NCI-H1930 (cell line): ENCODE measurements at regions not wholly inside any gene's neighbourhood (a gene's known extent, or its start where the extent isn't known, plus 50 kb on each side); places are given as distances from the start of the nearest gene placed in this dataset.
"Not testable (repeated sequence)": the region's sequence is repeated elsewhere in the genome, so short reads cannot be mapped to it uniquely, and the experiment has no call there.

Source experiments
- DNase-seq, 2 experiments: peaks; one replicate each; lab custom pipeline; 2025; lab: John Stamatoyannopoulos, UW

- no peak for DNase-seq
Measured at GRCh38 chr13:104635879-104636278, 1569.7 kb upstream of the SLC10A2 start.

GRCh38 chr13:104634016-104634415 lies 1567.8 kb upstream of the SLC10A2 start:
- DNase-seq: no peak

GRCh38 chr13:104632736-104633135 lies 1566.5 kb upstream of the SLC10A2 start:
- DNase-seq: peak in 1 of 2 experiments; percentile 29

- no peak for DNase-seq
Measured at GRCh38 chr13:104625201-104625600, 1559.0 kb upstream of the SLC10A2 start.

GRCh38 chr13:104616990-104617389 lies 1550.8 kb upstream of the SLC10A2 start:
- DNase-seq: no peak

GRCh38 chr13:104614361-104615145 lies 1548.3 kb upstream of the SLC10A2 start:
- no peak for DNase-seq

- no peak for DNase-seq
Measured at GRCh38 chr13:104608331-104608730, 1542.1 kb upstream of the SLC10A2 start.

- not testable (repeated sequence) for DNase-seq
Measured at GRCh38 chr13:104605435-104605834, 1539.2 kb upstream of the SLC10A2 start.

- no peak for DNase-seq
Measured at GRCh38 chr13:104597546-104598180, 1531.4 kb upstream of the SLC10A2 start.

GRCh38 chr13:104595511-104595910 lies 1529.3 kb upstream of the SLC10A2 start:
- DNase-seq: no peak

GRCh38 chr13:104594806-104595205 lies 1528.6 kb upstream of the SLC10A2 start:
- no peak for DNase-seq

GRCh38 chr13:104593693-104594092 lies 1527.5 kb upstream of the SLC10A2 start:
- DNase-seq: no peak

- DNase-seq: no peak
Measured at GRCh38 chr13:104593251-104593576, 1527.0 kb upstream of the SLC10A2 start.

- no peak for DNase-seq
Measured at GRCh38 chr13:104592545-104593250, 1526.5 kb upstream of the SLC10A2 start.

GRCh38 chr13:104592127-104592526 lies 1525.9 kb upstream of the SLC10A2 start:
- DNase-seq: no peak

- no peak for DNase-seq
Measured at GRCh38 chr13:104586051-104586746, 1520.0 kb upstream of the SLC10A2 start.

GRCh38 chr13:104584481-104584880 lies 1518.3 kb upstream of the SLC10A2 start:
- no peak for DNase-seq

- no peak for DNase-seq
Measured at GRCh38 chr13:104580931-104581330, 1514.7 kb upstream of the SLC10A2 start.

- no peak for DNase-seq
Measured at GRCh38 chr13:104577071-104577815, 1511.0 kb upstream of the SLC10A2 start.

- DNase-seq: no peak
Measured at GRCh38 chr13:104571893-104572229, 1505.6 kb upstream of the SLC10A2 start.

- DNase-seq: peak; percentile 19 to 47
Measured at GRCh38 chr13:104571161-104571892, 1505.1 kb upstream of the SLC10A2 start.
